Left ventricle myocardium inferior (tissue), 1 donor: ENCODE measurements at regions not wholly inside any gene's neighbourhood (a gene's known extent, or its start where the extent isn't known, plus 50 kb on each side); places are given as distances from the start of the nearest gene placed in this dataset.

Experiments
- DNase-seq: peaks from one replicate; pipeline ENCODE4 v3.0.0-alpha.2; 2020
- H3K27ac ChIP-seq: fragments of 200-600 bp; replicated peaks from 2 replicates; pipeline ENCODE4 v1.8.0; 2021
- H3K27me3 ChIP-seq: fragments of 200-600 bp; 2 replicates; pipeline ENCODE4 v1.8.0; 2021; ENCODE audit warnings: low read depth
- H3K36me3 ChIP-seq: fragments of 200-600 bp; 2 replicates; pipeline ENCODE4 v1.8.0; 2021
- H3K4me1 ChIP-seq: fragments of 200-600 bp; 2 replicates; pipeline ENCODE4 v1.8.0; 2021
- H3K4me3 ChIP-seq: fragments of 200-600 bp; 2 replicates; pipeline ENCODE4 v1.8.0; 2021; ENCODE audit warnings: mild to moderate bottlenecking, moderate library complexity
- H3K9me3 ChIP-seq: fragments of 200-600 bp; replicated peaks from 2 replicates; pipeline ENCODE4 v1.8.0; 2021
- intact Hi-C: fragments of 100-400 bp; cut with micrococcal nuclease; formaldehyde crosslinking; loops from one replicate; pipeline ENCODE4 v1.11.0; 2022
- TF ChIP-seq, protein P1 (sequence below): fragments of 200-600 bp; IDR thresholded peaks from 2 replicates; pipeline ENCODE4 v1.8.0; 2021; ENCODE audit warnings: antibody characterized with exemption, mild to moderate bottlenecking, borderline replicate concordance
- donor health status: DM: no; HTN: yes; CAD: no; lungs with severe emphysema.

DNA sequence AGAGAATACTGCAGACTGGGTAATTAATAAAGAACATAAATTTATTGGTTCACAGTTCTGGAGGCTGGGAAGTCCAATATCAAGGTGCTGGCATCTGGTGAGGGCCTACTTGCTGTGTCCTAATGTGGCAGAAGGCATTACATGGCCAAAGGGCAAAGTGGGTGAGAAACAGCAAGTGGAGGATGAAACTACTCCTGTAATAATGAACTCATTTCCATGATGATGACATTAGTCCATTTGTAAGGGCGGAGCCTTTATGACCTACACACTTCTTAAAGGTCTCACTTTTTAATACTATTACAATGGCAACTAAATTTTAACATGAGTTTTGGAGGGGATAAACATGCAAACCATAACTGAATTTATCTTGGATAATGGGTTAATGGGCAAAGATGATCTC lies 139.6 kb upstream of the SGO1 start:
- Histone ChIP-seq H3K36me3 (no peaks in the 10 kb centered on the region), H3K4me1 (peaks cover 3% of the 10 kb centered on the region), H3K27me3 (no peaks in the 10 kb centered on the region), H3K4me3 (no peak overlapping the region), H3K27ac (no peak overlapping the region), H3K9me3 (no peaks in the 10 kb centered on the region)
- intact Hi-C loops, result no loop called here
- TF ChIP-seq, protein P1, sequence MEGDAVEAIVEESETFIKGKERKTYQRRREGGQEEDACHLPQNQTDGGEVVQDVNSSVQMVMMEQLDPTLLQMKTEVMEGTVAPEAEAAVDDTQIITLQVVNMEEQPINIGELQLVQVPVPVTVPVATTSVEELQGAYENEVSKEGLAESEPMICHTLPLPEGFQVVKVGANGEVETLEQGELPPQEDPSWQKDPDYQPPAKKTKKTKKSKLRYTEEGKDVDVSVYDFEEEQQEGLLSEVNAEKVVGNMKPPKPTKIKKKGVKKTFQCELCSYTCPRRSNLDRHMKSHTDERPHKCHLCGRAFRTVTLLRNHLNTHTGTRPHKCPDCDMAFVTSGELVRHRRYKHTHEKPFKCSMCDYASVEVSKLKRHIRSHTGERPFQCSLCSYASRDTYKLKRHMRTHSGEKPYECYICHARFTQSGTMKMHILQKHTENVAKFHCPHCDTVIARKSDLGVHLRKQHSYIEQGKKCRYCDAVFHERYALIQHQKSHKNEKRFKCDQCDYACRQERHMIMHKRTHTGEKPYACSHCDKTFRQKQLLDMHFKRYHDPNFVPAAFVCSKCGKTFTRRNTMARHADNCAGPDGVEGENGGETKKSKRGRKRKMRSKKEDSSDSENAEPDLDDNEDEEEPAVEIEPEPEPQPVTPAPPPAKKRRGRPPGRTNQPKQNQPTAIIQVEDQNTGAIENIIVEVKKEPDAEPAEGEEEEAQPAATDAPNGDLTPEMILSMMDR, result no peak
- DNase-seq, result no peak

DNA sequence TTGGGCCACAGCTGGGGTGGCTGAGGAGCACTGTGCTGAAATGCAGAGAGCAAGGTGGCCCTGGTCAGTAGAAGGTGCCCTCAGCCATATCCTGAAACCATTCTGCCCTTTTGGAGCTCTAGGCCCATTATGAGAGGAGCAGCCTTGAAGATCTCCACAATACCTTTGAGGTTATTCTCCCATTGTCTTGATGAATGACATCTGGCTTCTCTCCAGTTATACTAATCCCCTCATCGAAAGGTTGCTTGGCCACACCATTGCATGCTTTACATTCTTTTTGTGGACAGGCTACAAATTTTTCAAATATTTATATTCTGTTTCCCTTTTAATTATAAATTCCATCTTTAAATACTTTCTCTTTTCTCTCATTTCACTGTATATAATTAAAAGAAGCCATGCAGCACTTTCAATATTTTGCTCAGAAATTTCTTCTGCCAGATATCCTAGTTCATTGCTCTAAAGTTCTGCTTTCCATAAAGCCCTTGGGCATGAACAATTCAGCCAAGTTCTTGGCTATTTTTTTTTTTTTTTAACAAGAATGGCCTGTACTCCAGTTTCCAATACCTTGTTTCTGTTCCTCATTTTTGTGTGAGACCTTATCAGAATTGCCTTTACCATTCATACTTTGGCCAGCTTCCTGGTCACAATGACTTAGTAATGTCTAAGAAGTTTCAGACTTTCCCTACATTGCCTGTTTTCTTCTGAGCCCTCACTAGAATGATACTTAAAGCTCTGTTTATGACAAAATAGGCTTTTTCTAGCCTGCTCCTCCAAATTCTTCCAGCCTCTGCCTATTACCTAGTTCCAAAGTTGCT lies 138.9 kb upstream of the SGO1 start:
- peaks cover 9% of the 10 kb centered on the region for H3K4me1 ChIP-seq
- no peak for DNase-seq
- TF ChIP-seq, protein P1, result no peak
- no peak overlapping the region for H3K27ac ChIP-seq
- intact Hi-C loops, result no loop called here
- no peaks in the 10 kb centered on the region for H3K9me3 ChIP-seq
- H3K27me3 ChIP-seq, result no peaks in the 10 kb centered on the region
- no peak overlapping the region for H3K4me3 ChIP-seq
- H3K36me3 ChIP-seq, result no peaks in the 10 kb centered on the region

DNA sequence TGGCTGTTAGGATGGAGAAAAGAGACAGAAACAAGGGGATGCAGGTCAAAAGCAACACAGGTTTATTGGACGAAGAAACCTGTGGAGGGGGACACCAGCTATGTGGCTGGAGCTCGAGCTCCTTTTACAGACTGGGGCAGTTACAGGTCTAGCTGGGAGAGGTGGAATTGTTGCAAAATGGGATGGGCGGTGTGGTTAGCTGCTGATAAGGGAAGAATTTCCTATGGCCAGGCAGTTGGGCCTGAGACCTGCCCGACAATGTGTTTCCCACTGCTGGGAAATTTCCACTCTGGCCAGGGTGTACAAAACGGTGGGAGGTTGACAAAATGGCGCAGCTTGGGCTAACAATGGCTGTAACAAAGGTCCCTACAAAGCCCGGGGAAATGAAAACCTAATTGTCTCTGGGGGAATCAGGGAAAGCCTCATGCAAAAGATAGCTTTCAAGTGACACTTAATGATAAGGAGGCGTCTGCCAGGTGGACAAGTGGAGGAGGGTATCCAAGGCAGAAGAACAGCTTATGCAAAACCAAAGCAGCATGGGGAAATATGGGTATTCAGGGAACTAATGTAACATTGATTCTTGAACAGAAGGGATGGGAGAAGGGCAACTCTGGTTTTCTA lies 137.4 kb upstream of the SGO1 start:
- intact Hi-C loops, result no loop called here
- DNase-seq, result no peak
- no peak overlapping the region for H3K4me3 ChIP-seq
- TF ChIP-seq, protein P1, result no peak
- no peaks in the 10 kb centered on the region for H3K36me3 ChIP-seq
- H3K9me3 ChIP-seq, result no peaks in the 10 kb centered on the region
- H3K27ac ChIP-seq, result no peak overlapping the region
- peaks cover 13% of the 10 kb centered on the region for H3K4me1 ChIP-seq
- H3K27me3 ChIP-seq, result no peaks in the 10 kb centered on the region

DNA sequence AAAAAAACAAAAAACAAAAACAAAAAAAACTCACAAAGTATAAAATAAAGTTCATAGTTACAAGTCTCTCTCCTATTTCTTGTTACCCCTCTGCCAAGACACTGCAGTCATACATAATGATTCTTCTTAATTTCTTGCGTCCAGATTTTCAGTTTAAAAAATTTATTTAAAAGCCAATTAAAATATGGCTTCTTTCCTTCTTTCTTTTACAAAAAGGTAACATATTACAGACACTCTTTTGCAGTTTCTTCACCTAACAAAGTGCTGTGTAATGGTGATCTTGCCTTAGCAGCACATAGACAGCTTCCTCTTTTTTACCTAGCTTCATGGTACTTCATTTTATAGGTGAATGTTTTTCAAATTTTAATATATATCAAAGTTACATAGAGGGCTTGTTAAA lies 136.1 kb upstream of the SGO1 start:
- intact Hi-C loops, result no loop called here

DNA sequence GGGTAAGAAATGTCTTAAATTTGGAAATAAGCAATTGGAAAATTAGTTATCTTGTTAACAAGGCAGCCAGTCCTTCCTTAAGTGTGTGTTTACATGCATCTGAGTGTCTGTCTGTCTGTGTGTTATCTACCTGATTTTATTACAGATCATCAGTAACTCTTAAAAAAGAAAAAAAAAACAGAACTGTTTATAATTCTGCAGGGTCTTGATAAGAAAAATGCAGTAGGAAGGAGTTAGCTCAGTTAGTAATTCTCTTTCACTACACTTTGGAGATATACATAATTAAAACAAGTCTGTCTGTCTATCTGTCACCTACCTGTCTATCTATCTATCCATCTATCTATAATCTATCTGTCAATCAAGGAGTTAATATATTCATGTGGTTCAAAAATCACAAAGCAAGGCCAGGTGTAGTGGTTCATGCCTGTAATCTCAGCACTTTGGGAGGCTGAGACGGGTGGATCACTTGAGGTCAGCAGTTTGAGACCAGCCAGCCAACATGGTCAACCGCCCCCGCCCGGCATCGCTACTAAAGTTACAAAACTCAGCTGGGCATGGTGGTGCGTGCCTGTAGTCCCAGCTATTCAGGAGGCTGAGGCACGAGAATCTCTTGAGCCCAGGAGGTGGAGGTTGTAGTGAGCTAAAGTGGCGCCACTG lies 135.5 kb upstream of the SGO1 start:
- H3K27ac ChIP-seq, result no peak overlapping the region
- H3K4me1 ChIP-seq, result peaks cover 13% of the 10 kb centered on the region
- TF ChIP-seq, protein P1, result no peak
- no peak overlapping the region for H3K4me3 ChIP-seq
- no peaks in the 10 kb centered on the region for H3K36me3 ChIP-seq
- intact Hi-C loops, result no loop called here
- H3K27me3 ChIP-seq, result no peaks in the 10 kb centered on the region
- no peak for DNase-seq
- H3K9me3 ChIP-seq, result no peaks in the 10 kb centered on the region

More for the DNA sequence above, 136.1 kb upstream of the SGO1 start:
- Histone ChIP-seq H3K27ac (no peak overlapping the region), H3K4me1 (peaks cover 13% of the 10 kb centered on the region), H3K9me3 (no peaks in the 10 kb centered on the region), H3K4me3 (no peak overlapping the region), H3K36me3 (no peaks in the 10 kb centered on the region), H3K27me3 (no peaks in the 10 kb centered on the region)
- no peak for DNase-seq
- TF ChIP-seq, protein P1, result no peak
